PC-9 (cell line): ENCODE measurements at regions not wholly inside any gene's neighbourhood (a gene's known extent, or its start where the extent isn't known, plus 50 kb on each side); places are given as distances from the start of the nearest gene placed in this dataset.

Experiments
- BruUV-seq: library from RNA; stranded (reverse); fragments of 400-500 nt; replicated peaks from 2 replicates; lab custom pipeline; 2021; lab: Mats Ljungman, UMichigan
- CTCF ChIA-PET: fragments of 300-600 bp; sonication (Branson Sonifier 250); formaldehyde crosslinking; loops from one replicate; lab custom pipeline; 2022; ENCODE audit warnings: antibody characterized with exemption; lab: Charles Lee
- POLR2A ChIA-PET: fragments of 300-600 bp; sonication (Branson Sonifier 250); formaldehyde crosslinking; loops from one replicate; lab custom pipeline; 2022; ENCODE audit warnings: antibody characterized with exemption; ENCODE audit not compliant: unreplicated experiment; lab: Charles Lee
- DNase-seq, 2 experiments: peaks; one replicate each; pipeline versions ENCODE4 v3.0.0 to v3.0.0-alpha.2; 2015 to 2022; ENCODE audit warnings: mixed read lengths in 1 of 2
- H2AFZ ChIP-seq: fragments of 200-600 bp; sonication (generic); 2 replicates; pipeline ENCODE4 v1.8.1; 2017; ENCODE audit warnings: antibody characterized with exemption
- H3F3A ChIP-seq: fragments of 200-600 bp; sonication (generic); 2 replicates; pipeline ENCODE4 v1.8.1; 2017; ENCODE audit warnings: antibody characterized with exemption, mild to moderate bottlenecking, low read depth; ENCODE audit not compliant: insufficient read depth
- H3K27ac ChIP-seq: fragments of 200-600 bp; sonication (generic); 2 replicates; pipeline ENCODE4 v1.6.1; 2016; ENCODE audit warnings: mixed run types
- H3K27me3 ChIP-seq: fragments of 200-600 bp; sonication (generic); 2 replicates; pipeline ENCODE4 v1.6.1; 2016; ENCODE audit warnings: low read depth, mixed run types; ENCODE audit not compliant: insufficient read depth
- H3K36me3 ChIP-seq: fragments of 200-600 bp; sonication (generic); 2 replicates; pipeline ENCODE4 v1.6.1; 2016; ENCODE audit warnings: low read depth, mixed run types
- H3K4me1 ChIP-seq: fragments of 200-600 bp; sonication (generic); replicated peaks from 2 replicates; pipeline ENCODE4 v1.6.1; 2016; ENCODE audit warnings: mixed run types; ENCODE audit not compliant: insufficient read depth
- H3K4me2 ChIP-seq: fragments of 200-600 bp; sonication (generic); 2 replicates; pipeline ENCODE4 v1.6.1; 2017; ENCODE audit warnings: mixed run types
- H3K4me3 ChIP-seq: fragments of 200-600 bp; sonication (generic); 2 replicates; pipeline ENCODE4 v1.6.1; 2016; ENCODE audit warnings: mixed run types
- H3K79me2 ChIP-seq: fragments of 200-600 bp; sonication (generic); 2 replicates; pipeline ENCODE4 v1.6.1; 2017; ENCODE audit warnings: low read depth, mixed run types
- H3K9me2 ChIP-seq: fragments of 200-600 bp; sonication (generic); 2 replicates; pipeline ENCODE4 v1.8.1; 2017; ENCODE audit warnings: mild to moderate bottlenecking; ENCODE audit not compliant: insufficient read depth
- H3K9me3 ChIP-seq: fragments of 200-600 bp; sonication (generic); 2 replicates; pipeline ENCODE4 v1.8.1; 2016; ENCODE audit warnings: low read depth; ENCODE audit not compliant: insufficient read depth
- H4K20me1 ChIP-seq: fragments of 200-600 bp; sonication (generic); 2 replicates; pipeline ENCODE4 v1.8.1; 2017; ENCODE audit not compliant: insufficient read depth
- EZH2 ChIP-seq: fragments of 200-600 bp; sonication (generic); IDR thresholded peaks from 2 replicates; pipeline ENCODE4 v1.8.0; 2017; ENCODE audit warnings: antibody characterized with exemption, low read depth
- intact Hi-C: fragments of 100-400 bp; cut with micrococcal nuclease; formaldehyde crosslinking; loops from one replicate; pipeline ENCODE4 v1.10.0; 2022; ENCODE audit not compliant: unreplicated experiment
- TF ChIP-seq, protein P1 (sequence below): fragments of 200-600 bp; sonication (generic); conservative IDR thresholded peaks from 2 replicates; pipeline ENCODE4 v1.6.1; 2017; ENCODE audit warnings: mixed run types, antibody characterized with exemption, mild to moderate bottlenecking, moderate library complexity

DNA sequence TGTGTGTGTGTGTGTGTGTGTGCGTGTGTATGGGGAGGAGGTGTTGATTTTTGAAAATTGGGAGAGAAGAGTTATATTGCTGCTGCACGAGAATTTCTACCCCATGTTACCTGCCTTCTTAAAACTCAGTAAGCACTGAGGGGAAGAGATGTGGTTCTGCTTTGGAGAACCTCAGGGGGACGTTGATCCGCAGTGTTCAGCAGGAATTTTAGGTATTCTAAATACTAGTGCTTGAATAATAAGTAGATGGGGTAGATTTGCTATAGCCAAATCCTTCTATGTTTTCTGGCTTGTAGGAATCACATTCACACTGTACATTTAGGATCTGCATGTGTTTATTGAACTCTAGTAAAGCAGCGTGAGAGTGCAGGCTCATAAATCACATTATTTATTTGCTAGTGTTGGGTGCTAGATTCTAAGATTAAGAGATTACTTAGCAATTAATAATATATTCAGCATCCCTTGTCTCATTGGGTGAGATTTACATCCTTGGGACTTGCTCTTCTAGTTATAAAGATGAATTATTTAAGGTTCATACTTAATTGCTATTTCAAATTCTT, 268.1 kb downstream of the MFSD1 start:
- no peaks in the 10 kb centered on the region for H3K9me2 ChIP-seq
- TF ChIP-seq, protein P1, sequence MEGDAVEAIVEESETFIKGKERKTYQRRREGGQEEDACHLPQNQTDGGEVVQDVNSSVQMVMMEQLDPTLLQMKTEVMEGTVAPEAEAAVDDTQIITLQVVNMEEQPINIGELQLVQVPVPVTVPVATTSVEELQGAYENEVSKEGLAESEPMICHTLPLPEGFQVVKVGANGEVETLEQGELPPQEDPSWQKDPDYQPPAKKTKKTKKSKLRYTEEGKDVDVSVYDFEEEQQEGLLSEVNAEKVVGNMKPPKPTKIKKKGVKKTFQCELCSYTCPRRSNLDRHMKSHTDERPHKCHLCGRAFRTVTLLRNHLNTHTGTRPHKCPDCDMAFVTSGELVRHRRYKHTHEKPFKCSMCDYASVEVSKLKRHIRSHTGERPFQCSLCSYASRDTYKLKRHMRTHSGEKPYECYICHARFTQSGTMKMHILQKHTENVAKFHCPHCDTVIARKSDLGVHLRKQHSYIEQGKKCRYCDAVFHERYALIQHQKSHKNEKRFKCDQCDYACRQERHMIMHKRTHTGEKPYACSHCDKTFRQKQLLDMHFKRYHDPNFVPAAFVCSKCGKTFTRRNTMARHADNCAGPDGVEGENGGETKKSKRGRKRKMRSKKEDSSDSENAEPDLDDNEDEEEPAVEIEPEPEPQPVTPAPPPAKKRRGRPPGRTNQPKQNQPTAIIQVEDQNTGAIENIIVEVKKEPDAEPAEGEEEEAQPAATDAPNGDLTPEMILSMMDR = no peak
- TF ChIP-seq EZH2 = no peak
- no peak overlapping the region for H3K4me2 ChIP-seq
- intact Hi-C loops = no loop called here
- H3K9me3 ChIP-seq = no peaks in the 10 kb centered on the region
- CTCF ChIA-PET = no interaction called here
- no peaks in the 10 kb centered on the region for H3K4me1 ChIP-seq
- no peaks in the 10 kb centered on the region for H3K36me3 ChIP-seq
- DNase-seq = no peak
- BruUV-seq = no TSS peak
- H3K4me3 ChIP-seq = no peak overlapping the region
- POLR2A ChIA-PET = no interaction called here
- H3F3A ChIP-seq = no peaks in the 10 kb centered on the region
- H3K79me2 ChIP-seq = no peaks in the 10 kb centered on the region
- H3K27me3 ChIP-seq = no peaks in the 10 kb centered on the region
- H4K20me1 ChIP-seq = no peaks in the 10 kb centered on the region
- no peak overlapping the region for H2AFZ ChIP-seq
- no peak overlapping the region for H3K27ac ChIP-seq

DNA sequence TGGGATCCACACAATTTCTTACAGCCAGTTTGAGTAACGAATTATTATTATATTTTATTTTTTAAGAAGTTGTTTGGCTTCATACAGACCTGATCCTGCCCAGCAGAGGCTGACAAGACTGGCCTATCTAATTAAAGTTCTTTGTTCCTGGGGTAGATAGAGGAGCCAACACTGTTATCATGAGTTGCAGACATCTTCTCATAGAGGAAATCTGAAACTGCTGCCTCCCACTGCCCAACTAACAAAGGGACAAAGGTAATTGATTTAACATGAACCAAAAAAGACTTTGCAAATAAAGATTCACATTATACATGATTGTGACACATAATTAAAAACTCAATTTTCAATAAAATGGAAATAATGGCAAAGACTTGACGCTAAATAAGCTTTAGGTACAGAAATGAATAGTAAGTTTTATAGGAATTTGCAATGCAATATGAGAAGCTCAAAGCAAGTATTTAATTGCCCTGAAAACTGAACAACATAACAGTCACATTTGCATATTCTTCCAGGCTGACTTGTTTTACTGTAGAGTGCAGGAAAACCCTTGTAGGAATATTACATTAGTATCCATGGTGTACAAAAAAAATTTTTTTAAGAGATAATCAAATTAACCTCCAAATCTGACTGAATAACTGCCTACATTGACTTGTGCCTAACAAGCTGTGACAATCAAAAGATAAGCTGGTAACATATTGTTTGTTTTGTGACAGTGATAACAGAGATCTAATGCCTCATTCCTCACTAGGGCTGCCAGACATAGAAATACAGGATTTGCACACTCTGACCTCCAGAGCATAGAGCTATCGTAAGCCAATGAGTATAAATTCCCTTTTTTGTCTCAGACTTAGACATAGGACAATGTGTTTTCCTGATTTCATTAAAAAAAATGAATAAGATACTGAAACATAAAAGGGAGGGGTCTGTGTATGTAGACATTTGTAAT, 273.2 kb downstream of the MFSD1 start:
- CTCF ChIA-PET = no interaction called here
- POLR2A ChIA-PET = no interaction called here
- intact Hi-C loops = no loop called here

DNA sequence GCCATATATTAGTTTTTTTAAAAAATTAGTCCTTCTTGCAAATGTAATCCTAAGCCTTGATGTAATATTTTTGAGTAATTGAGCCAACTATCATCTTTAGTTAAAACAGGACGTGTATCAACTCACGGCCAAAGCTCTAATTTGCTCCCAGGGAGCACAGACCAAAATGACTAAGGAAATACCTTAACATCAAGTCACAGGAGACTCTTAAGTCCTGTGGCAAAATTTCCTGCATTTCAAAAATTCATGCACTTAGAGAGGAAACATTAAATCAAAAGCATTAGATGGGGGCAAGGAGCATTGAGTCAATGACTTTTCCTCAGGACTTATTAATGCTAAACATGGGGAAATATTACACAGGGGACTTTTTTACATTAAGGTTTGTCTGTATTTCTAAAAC, 276.0 kb downstream of the MFSD1 start:
- Histone ChIP-seq H3K9me2 (no peaks in the 10 kb centered on the region; the same call in 1 of the 2 replicates), H3K27me3 (no peaks in the 10 kb centered on the region), H4K20me1 (no peaks in the 10 kb centered on the region), H3K4me1 (no peaks in the 10 kb centered on the region), H3K79me2 (no peaks in the 10 kb centered on the region), H3K4me3 (no peak overlapping the region), H3F3A (no peaks in the 10 kb centered on the region), H3K9me3 (no peaks in the 10 kb centered on the region), H3K27ac (no peak overlapping the region), H2AFZ (no peak overlapping the region), H3K4me2 (no peak overlapping the region), H3K36me3 (no peaks in the 10 kb centered on the region)
- TF ChIP-seq, protein P1 = no peak
- no peak for DNase-seq
- intact Hi-C loops = no loop called here
- ChIA-PET CTCF (no interaction called here), POLR2A (no interaction called here)
- BruUV-seq = no TSS peak

More for the DNA sequence above, 273.2 kb downstream of the MFSD1 start:
- Histone ChIP-seq H3K79me2 (no peaks in the 10 kb centered on the region), H3K27me3 (no peaks in the 10 kb centered on the region), H4K20me1 (no peaks in the 10 kb centered on the region), H2AFZ (no peak overlapping the region), H3K4me1 (no peaks in the 10 kb centered on the region), H3K27ac (no peak overlapping the region), H3K9me2 (no peaks in the 10 kb centered on the region), H3F3A (no peaks in the 10 kb centered on the region), H3K9me3 (no peaks in the 10 kb centered on the region), H3K4me3 (no peak overlapping the region), H3K4me2 (no peak overlapping the region), H3K36me3 (no peaks in the 10 kb centered on the region)
- DNase-seq = no peak
- BruUV-seq = no TSS peak
- TF ChIP-seq EZH2 = no peak
- TF ChIP-seq, protein P1 = no peak
